ENCODE measurements at regions not wholly inside any gene's neighbourhood (a gene's known extent, or its start where the extent isn't known, plus 50 kb on each side); places are given as distances from the start of the nearest gene placed in this dataset.

DNA sequence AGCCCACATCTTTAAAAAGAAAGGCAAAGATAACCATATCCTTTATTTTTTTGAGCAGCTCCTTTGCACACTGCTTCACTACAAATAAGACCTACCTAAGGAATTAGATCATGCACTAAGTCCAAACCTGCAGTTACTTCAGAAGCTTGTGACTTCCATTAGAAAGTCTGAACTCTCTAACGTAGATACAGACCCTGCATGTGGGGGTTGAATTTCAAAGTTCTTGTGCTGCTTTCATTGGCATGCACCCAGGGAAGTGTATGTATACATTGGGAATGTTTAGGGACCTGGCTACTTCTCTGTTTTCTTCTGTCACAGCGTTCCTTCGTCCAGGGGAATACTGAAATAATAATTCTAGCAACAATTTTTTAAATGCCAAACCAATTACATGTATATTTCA, 185.2 kb upstream of the IL12A start:
- DNase-seq (ENCODE audit: low read depth), result no peak
- Histone ChIP-seq H3K4me3 (ENCODE audit: low read depth, low read length) (no peak overlapping the region), H3K36me3 (ENCODE audit: control insufficient read depth, insufficient read depth, low read length) (no peaks in the 10 kb centered on the region), H3K27me3 (ENCODE audit: control insufficient read depth, insufficient read depth, low read length) (no peaks in the 10 kb centered on the region)
- TF ChIP-seq, protein P1, sequence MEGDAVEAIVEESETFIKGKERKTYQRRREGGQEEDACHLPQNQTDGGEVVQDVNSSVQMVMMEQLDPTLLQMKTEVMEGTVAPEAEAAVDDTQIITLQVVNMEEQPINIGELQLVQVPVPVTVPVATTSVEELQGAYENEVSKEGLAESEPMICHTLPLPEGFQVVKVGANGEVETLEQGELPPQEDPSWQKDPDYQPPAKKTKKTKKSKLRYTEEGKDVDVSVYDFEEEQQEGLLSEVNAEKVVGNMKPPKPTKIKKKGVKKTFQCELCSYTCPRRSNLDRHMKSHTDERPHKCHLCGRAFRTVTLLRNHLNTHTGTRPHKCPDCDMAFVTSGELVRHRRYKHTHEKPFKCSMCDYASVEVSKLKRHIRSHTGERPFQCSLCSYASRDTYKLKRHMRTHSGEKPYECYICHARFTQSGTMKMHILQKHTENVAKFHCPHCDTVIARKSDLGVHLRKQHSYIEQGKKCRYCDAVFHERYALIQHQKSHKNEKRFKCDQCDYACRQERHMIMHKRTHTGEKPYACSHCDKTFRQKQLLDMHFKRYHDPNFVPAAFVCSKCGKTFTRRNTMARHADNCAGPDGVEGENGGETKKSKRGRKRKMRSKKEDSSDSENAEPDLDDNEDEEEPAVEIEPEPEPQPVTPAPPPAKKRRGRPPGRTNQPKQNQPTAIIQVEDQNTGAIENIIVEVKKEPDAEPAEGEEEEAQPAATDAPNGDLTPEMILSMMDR (IDR thresholded peaks at IDR 0.05; ENCODE audit: insufficient read depth, low read length, poor library complexity, severe bottlenecking), result no peak

DNA sequence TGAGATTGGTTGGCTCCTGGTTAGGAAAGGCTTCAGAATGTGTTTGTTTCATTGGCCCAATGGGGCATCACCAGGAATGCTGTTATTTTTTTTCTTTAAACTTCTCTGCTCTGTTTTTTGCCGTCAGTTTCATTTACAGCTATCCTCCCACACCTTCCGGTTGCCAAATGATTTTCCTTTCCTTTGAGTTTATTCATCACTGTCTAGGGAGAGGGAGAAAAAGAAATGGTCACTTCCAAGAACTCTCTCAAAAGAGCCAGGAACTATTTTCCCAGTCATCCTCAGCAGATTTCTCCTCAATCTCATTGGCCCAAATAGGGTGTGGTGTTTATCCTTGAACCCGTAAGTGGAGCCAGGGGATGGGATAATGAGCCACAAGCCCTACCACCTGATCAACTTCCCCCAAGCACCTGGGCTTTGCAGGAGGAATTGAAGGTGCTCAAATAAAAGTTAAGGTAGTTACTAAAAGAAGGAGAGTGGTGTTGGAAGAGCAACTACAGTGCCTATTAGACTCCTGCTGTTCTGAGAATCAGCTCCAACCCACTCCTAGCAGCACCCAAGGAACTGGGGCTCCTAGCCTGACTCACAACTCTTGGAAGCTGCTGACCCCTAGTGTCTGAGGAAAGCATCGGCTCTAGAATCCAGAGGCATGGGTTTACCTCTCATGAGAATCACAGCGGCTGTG, 183.8 kb upstream of the IL12A start:
- TF ChIP-seq, protein P1 (IDR thresholded peaks at IDR 0.05; ENCODE audit: insufficient read depth, low read length, poor library complexity, severe bottlenecking), result peak; percentile 97

DNA sequence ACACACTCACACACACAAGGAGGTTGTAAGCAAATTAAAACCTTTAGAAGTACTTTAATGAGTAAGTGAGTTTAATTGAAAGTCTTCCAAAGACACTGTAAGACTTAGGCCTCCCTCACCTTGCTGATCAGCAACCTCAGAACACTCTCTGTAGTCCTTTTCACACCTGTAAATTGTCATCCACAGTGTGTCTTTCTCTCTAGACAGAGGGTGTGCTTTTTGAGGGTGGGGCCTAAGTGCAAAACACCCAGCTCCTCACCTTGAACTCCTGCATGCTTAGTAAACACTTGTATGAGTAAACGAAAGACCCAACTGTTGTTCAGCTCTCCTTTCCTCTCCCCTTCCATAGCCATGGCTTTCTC, 183.2 kb upstream of the IL12A start:
- H3K36me3 ChIP-seq (ENCODE audit: control insufficient read depth, insufficient read depth, low read length), result no peaks in the 10 kb centered on the region
- TF ChIP-seq, protein P1 (IDR thresholded peaks at IDR 0.05; ENCODE audit: insufficient read depth, low read length, poor library complexity, severe bottlenecking), result no peak
- H3K27me3 ChIP-seq (ENCODE audit: control insufficient read depth, insufficient read depth, low read length), result no peaks in the 10 kb centered on the region
- no peak overlapping the region for H3K4me3 ChIP-seq (ENCODE audit: low read depth, low read length)
- no peak for DNase-seq (ENCODE audit: low read depth)

More for the DNA sequence above, 183.8 kb upstream of the IL12A start:
- Histone ChIP-seq H3K27me3 (ENCODE audit: control insufficient read depth, insufficient read depth, low read length) (no peaks in the 10 kb centered on the region), H3K36me3 (ENCODE audit: control insufficient read depth, insufficient read depth, low read length) (no peaks in the 10 kb centered on the region), H3K4me3 (ENCODE audit: low read depth, low read length) (no peak overlapping the region)
- no peak for DNase-seq (ENCODE audit: low read depth)

GRCh38 chr3:159806412-159806811, 182.2 kb upstream of the IL12A start:
- TF ChIP-seq, protein P1 (IDR thresholded peaks at IDR 0.05; ENCODE audit: insufficient read depth, low read length, poor library complexity, severe bottlenecking), result no peak
- H3K36me3 ChIP-seq (ENCODE audit: control insufficient read depth, insufficient read depth, low read length), result no peaks in the 10 kb centered on the region
- DNase-seq (ENCODE audit: low read depth), result no peak

DNA sequence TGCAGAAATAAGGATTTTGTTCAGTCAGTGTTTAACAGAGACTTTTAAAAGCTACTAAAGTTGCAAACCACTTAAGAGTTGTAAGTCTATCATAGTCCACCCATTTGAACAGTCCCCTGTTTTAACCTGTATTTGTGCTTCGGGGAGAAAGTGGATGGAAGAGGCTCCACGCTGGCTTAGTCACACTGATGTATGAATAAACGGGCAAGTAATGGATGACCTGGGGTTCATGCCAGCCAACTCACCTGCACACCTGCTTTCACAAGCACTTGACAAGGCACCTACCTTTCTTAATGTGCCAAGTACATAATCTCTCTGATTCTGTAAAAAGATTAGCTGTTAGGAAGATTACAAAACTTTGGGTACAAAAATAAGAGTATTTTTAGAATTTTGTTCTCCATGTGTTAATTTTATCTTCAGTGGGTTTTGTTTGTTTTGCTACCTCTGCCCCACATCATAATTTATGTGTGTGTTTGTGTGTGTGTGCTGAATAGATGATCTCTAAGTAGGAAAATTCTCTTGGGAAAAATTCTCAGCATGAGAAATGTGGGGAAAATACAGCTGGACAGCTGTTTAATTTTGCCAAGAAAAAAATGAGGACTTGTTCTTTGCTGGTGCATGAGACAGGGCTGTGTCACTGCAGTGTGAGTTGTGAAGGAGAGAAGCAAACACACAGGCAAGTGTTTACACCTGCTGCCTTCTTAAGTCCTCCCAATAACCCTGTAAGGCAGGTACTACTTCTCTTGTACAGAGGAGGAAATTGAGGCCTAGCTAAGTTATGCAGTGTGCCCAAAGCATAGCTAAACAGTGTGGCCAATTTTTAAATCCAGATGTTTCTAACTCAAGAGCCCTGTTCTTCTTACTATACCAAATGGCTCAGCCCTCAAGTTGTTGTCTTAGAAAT, 181.2 kb upstream of the IL12A start:
- Histone ChIP-seq H3K36me3 (ENCODE audit: control insufficient read depth, insufficient read depth, low read length) (no peaks in the 10 kb centered on the region), H3K4me3 (ENCODE audit: low read depth, low read length) (no peak overlapping the region), H3K27me3 (ENCODE audit: control insufficient read depth, insufficient read depth, low read length) (no peaks in the 10 kb centered on the region)
- DNase-seq (ENCODE audit: low read depth), result no peak
- TF ChIP-seq, protein P1 (IDR thresholded peaks at IDR 0.05; ENCODE audit: insufficient read depth, low read length, poor library complexity, severe bottlenecking), result no peak

More at GRCh38 chr3:159806412-159806811, 182.2 kb upstream of the IL12A start:
- Histone ChIP-seq H3K27me3 (ENCODE audit: control insufficient read depth, insufficient read depth, low read length) (no peaks in the 10 kb centered on the region), H3K4me3 (ENCODE audit: low read depth, low read length) (no peak overlapping the region)
